ENCODE measurements at regions not wholly inside any gene's neighbourhood (a gene's known extent, or its start where the extent isn't known, plus 50 kb on each side); places are given as distances from the start of the nearest gene placed in this dataset.

GRCh38 chr10:123608047-123608446, 58.1 kb upstream of the GPR26 start:
- Histone ChIP-seq H3K4me1 (no peaks in the 10 kb centered on the region), H3K27me3 (no peaks in the 10 kb centered on the region), H3K9me3 (no peaks in the 10 kb centered on the region), H3K4me3 (no peak overlapping the region), H3K36me3 (no peaks in the 10 kb centered on the region), H3K27ac (no peak overlapping the region)
- no peak for DNase-seq
- WGBS, 2 donors, result 44 to 51% methylated on average over 3 of the region's 3 CpGs
- ATAC-seq (ENCODE audit: low FRiP score in 2 of 2), result no peak
- no peak for TF ChIP-seq POLR2A (IDR thresholded peaks at IDR 0.05)
- TF ChIP-seq EP300 (IDR thresholded peaks at IDR 0.05), result no peak
- no peak for TF ChIP-seq CTCF (IDR thresholded peaks at IDR 0.05)
- no peak for TF ChIP-seq POLR2AphosphoS5 (IDR thresholded peaks at IDR 0.05)

GRCh38 chr10:123611243-123611642, 54.9 kb upstream of the GPR26 start:
- 71 to 73% methylated on average over 3 of the region's 3 CpGs for WGBS, 2 donors
- Histone ChIP-seq H3K27ac (no peak overlapping the region), H3K36me3 (no peaks in the 10 kb centered on the region), H3K9me3 (no peaks in the 10 kb centered on the region), H3K27me3 (no peaks in the 10 kb centered on the region), H3K4me3 (no peak overlapping the region), H3K4me1 (no peaks in the 10 kb centered on the region)
- no peak for ATAC-seq (ENCODE audit: low FRiP score in 2 of 2)
- DNase-seq, result no peak
- no peak for TF ChIP-seq EP300 (IDR thresholded peaks at IDR 0.05)
- TF ChIP-seq POLR2A (IDR thresholded peaks at IDR 0.05), result no peak
- no peak for TF ChIP-seq POLR2AphosphoS5 (IDR thresholded peaks at IDR 0.05)
- TF ChIP-seq CTCF (IDR thresholded peaks at IDR 0.05), result no peak

GRCh38 chr10:123611876-123612275, 54.3 kb upstream of the GPR26 start:
- H3K36me3 ChIP-seq, result no peaks in the 10 kb centered on the region
- 58 to 60% methylated on average over 2 to 3 of the region's 3 CpGs for WGBS, 2 donors
- no peak overlapping the region for H3K27ac ChIP-seq
- TF ChIP-seq EP300 (IDR thresholded peaks at IDR 0.05) (no peak), CTCF (IDR thresholded peaks at IDR 0.05) (no peak), POLR2A (IDR thresholded peaks at IDR 0.05) (no peak), POLR2AphosphoS5 (IDR thresholded peaks at IDR 0.05) (no peak)
- ATAC-seq (ENCODE audit: low FRiP score in 2 of 2), result no peak
- no peaks in the 10 kb centered on the region for H3K4me1 ChIP-seq
- no peaks in the 10 kb centered on the region for H3K9me3 ChIP-seq
- H3K4me3 ChIP-seq, result no peak overlapping the region
- no peak for DNase-seq
- H3K27me3 ChIP-seq, result no peaks in the 10 kb centered on the region

- no peaks in the 10 kb centered on the region for H3K9me3 ChIP-seq
- no peak for ATAC-seq (ENCODE audit: low FRiP score in 2 of 2)
- H3K4me3 ChIP-seq, result no peak overlapping the region
- no peaks in the 10 kb centered on the region for H3K27me3 ChIP-seq
- TF ChIP-seq EP300 (IDR thresholded peaks at IDR 0.05), result no peak
- TF ChIP-seq POLR2A (IDR thresholded peaks at IDR 0.05), result no peak
- no peak for TF ChIP-seq CTCF (IDR thresholded peaks at IDR 0.05)
- no peak for TF ChIP-seq POLR2AphosphoS5 (IDR thresholded peaks at IDR 0.05)
- H3K27ac ChIP-seq, result no peak overlapping the region
- H3K4me1 ChIP-seq, result no peaks in the 10 kb centered on the region
- no peak for DNase-seq
- H3K36me3 ChIP-seq, result no peaks in the 10 kb centered on the region
- whole genome bisulfite sequencing, 2 donors, result 69 to 71% methylated on average over 7 of the region's 7 CpGs
Measured at GRCh38 chr10:123613346-123613850, 52.8 kb upstream of the GPR26 start.

- Histone ChIP-seq H3K4me3 (no peak overlapping the region), H3K9me3 (no peaks in the 10 kb centered on the region), H3K27me3 (no peaks in the 10 kb centered on the region), H3K36me3 (no peaks in the 10 kb centered on the region), H3K4me1 (no peaks in the 10 kb centered on the region), H3K27ac (no peak overlapping the region)
- no peak for TF ChIP-seq EP300 (IDR thresholded peaks at IDR 0.05)
- TF ChIP-seq POLR2AphosphoS5 (IDR thresholded peaks at IDR 0.05), result no peak
- TF ChIP-seq POLR2A (IDR thresholded peaks at IDR 0.05), result no peak
- TF ChIP-seq CTCF (IDR thresholded peaks at IDR 0.05), result no peak
- peak in 1 of 2 donors; percentile 33 for DNase-seq
- 9 to 22% methylated on average over 9 of the region's 12 CpGs for WGBS, 2 donors
- ATAC-seq (ENCODE audit: low FRiP score in 2 of 2), result peak in 1 of 2 donors; percentile 65
Measured at GRCh38 chr10:123614888-123615287, 51.3 kb upstream of the GPR26 start.
